ENCODE measurements at regions not wholly inside any gene's neighbourhood (a gene's known extent, or its start where the extent isn't known, plus 50 kb on each side); places are given as distances from the start of the nearest gene placed in this dataset.

- DNase-seq (ENCODE audit: low read depth in 3 of 3, low spot score in 1 of 3): no peak
These were observed 779.5 kb upstream of the MDGA2 start for GRCh38 chr14:48454887-48455286.

GRCh38 chr14:48452437-48452995 lies 777.1 kb upstream of the MDGA2 start:
- no peak for DNase-seq (ENCODE audit: low read depth in 3 of 3, low spot score in 1 of 3)

- DNase-seq (ENCODE audit: low read depth in 3 of 3, low spot score in 1 of 3): no peak
These were observed 759.8 kb upstream of the MDGA2 start for GRCh38 chr14:48435221-48435620.

GRCh38 chr14:48430805-48431204 lies 755.4 kb upstream of the MDGA2 start:
- no peak for DNase-seq (ENCODE audit: low read depth in 3 of 3, low spot score in 1 of 3)

- DNase-seq (ENCODE audit: low read depth in 3 of 3, low spot score in 1 of 3): no peak
These were observed 754.1 kb upstream of the MDGA2 start for GRCh38 chr14:48429512-48429911.

GRCh38 chr14:48417715-48418500 lies 742.5 kb upstream of the MDGA2 start:
- no peak for DNase-seq (ENCODE audit: low read depth in 3 of 3, low spot score in 1 of 3)

- DNase-seq (ENCODE audit: low read depth in 3 of 3, low spot score in 1 of 3): no peak
These were observed 725.9 kb upstream of the MDGA2 start for GRCh38 chr14:48401321-48401720.

- no peak for DNase-seq (ENCODE audit: low read depth in 3 of 3, low spot score in 1 of 3)
These were observed 723.4 kb upstream of the MDGA2 start for GRCh38 chr14:48398675-48399282.

- DNase-seq (ENCODE audit: low read depth in 3 of 3, low spot score in 1 of 3): no peak
These were observed 716.3 kb upstream of the MDGA2 start for GRCh38 chr14:48391661-48392060.

- DNase-seq (ENCODE audit: low read depth in 3 of 3, low spot score in 1 of 3): no peak
These were observed 714.9 kb upstream of the MDGA2 start for GRCh38 chr14:48390346-48390745.

- no peak for DNase-seq (ENCODE audit: low read depth in 3 of 3, low spot score in 1 of 3)
These were observed 709.4 kb upstream of the MDGA2 start for GRCh38 chr14:48384821-48385220.

GRCh38 chr14:48382961-48383360 lies 707.6 kb upstream of the MDGA2 start:
- no peak for DNase-seq (ENCODE audit: low read depth in 3 of 3, low spot score in 1 of 3)

GRCh38 chr14:48378541-48378940 lies 703.1 kb upstream of the MDGA2 start:
- DNase-seq (ENCODE audit: low read depth in 3 of 3, low spot score in 1 of 3): no peak

GRCh38 chr14:48373981-48374380 lies 698.6 kb upstream of the MDGA2 start:
- no peak for DNase-seq (ENCODE audit: low read depth in 3 of 3, low spot score in 1 of 3)

- no peak for DNase-seq (ENCODE audit: low read depth in 3 of 3, low spot score in 1 of 3)
These were observed 675.6 kb upstream of the MDGA2 start for GRCh38 chr14:48350971-48351370.

- DNase-seq (ENCODE audit: low read depth in 3 of 3, low spot score in 1 of 3): no peak
These were observed 674.3 kb upstream of the MDGA2 start for GRCh38 chr14:48349689-48350088.

GRCh38 chr14:48341069-48341468 lies 665.7 kb upstream of the MDGA2 start:
- no peak for DNase-seq (ENCODE audit: low read depth in 3 of 3, low spot score in 1 of 3)

GRCh38 chr14:48333221-48333920 lies 658.0 kb upstream of the MDGA2 start:
- DNase-seq (ENCODE audit: low read depth in 3 of 3, low spot score in 1 of 3): no peak

- no peak for DNase-seq (ENCODE audit: low read depth in 3 of 3, low spot score in 1 of 3)
These were observed 656.0 kb upstream of the MDGA2 start for GRCh38 chr14:48331421-48331820.

- DNase-seq (ENCODE audit: low read depth in 3 of 3, low spot score in 1 of 3): no peak
These were observed 650.1 kb upstream of the MDGA2 start for GRCh38 chr14:48325486-48325885.

GRCh38 chr14:48323665-48324064 lies 648.3 kb upstream of the MDGA2 start:
- no peak for DNase-seq (ENCODE audit: low read depth in 3 of 3, low spot score in 1 of 3)

- DNase-seq (ENCODE audit: low read depth in 3 of 3, low spot score in 1 of 3): no peak
These were observed 644.4 kb upstream of the MDGA2 start for GRCh38 chr14:48319823-48320222.

Measured in stimulated activated CD4-positive, alpha-beta T cell treated with anti-CD3 and anti-CD28 coated beads, TNF-alpha, amount 100 ng/mL, for 1 hour (primary cell).